ENCODE measurements at regions not wholly inside any gene's neighbourhood (a gene's known extent, or its start where the extent isn't known, plus 50 kb on each side); places are given as distances from the start of the nearest gene placed in this dataset.

- Histone ChIP-seq H3K4me2 (ENCODE audit: low read length) (no peak overlapping the region), H3K36me3 (ENCODE audit: control insufficient read depth, insufficient read depth, low read length) (no peaks in the 10 kb centered on the region), H3K4me1 (no peaks in the 10 kb centered on the region), H3K9me3 (ENCODE audit: control insufficient read depth, low read length) (no peaks in the 10 kb centered on the region), H3K79me2 (no peaks in the 10 kb centered on the region), H2AFZ (no peak overlapping the region), H3K9ac (no peak overlapping the region), H3K27me3 (ENCODE audit: control insufficient read depth, insufficient read depth, low read length) (no peaks in the 10 kb centered on the region), H3K27ac (no peak overlapping the region), H3K4me3 (ENCODE audit: low read depth, low read length) (no peak overlapping the region)
- no peak for TF ChIP-seq CTCF (IDR thresholded peaks at IDR 0.05)
Observed at GRCh38 chr10:76666891-76667290, 970.7 kb downstream of the KCNMA1 start.

GRCh38 chr10:76665029-76665428, 972.6 kb downstream of the KCNMA1 start:
- H2AFZ ChIP-seq, result no peak overlapping the region
- no peaks in the 10 kb centered on the region for H3K79me2 ChIP-seq
- no peaks in the 10 kb centered on the region for H3K9me3 ChIP-seq (ENCODE audit: control insufficient read depth, low read length)
- no peaks in the 10 kb centered on the region for H3K27me3 ChIP-seq (ENCODE audit: control insufficient read depth, insufficient read depth, low read length)
- no peaks in the 10 kb centered on the region for H3K36me3 ChIP-seq (ENCODE audit: control insufficient read depth, insufficient read depth, low read length)
- H3K27ac ChIP-seq, result no peak overlapping the region
- H3K4me1 ChIP-seq, result no peaks in the 10 kb centered on the region
- H3K4me2 ChIP-seq (ENCODE audit: low read length), result no peak overlapping the region
- no peak for TF ChIP-seq CTCF (IDR thresholded peaks at IDR 0.05)
- no peak overlapping the region for H3K4me3 ChIP-seq (ENCODE audit: low read depth, low read length)
- no peak overlapping the region for H3K9ac ChIP-seq

- no peak overlapping the region for H2AFZ ChIP-seq
- H3K79me2 ChIP-seq, result no peaks in the 10 kb centered on the region
- no peaks in the 10 kb centered on the region for H3K36me3 ChIP-seq (ENCODE audit: control insufficient read depth, insufficient read depth, low read length)
- peaks cover 2% of the 10 kb centered on the region for H3K9me3 ChIP-seq (ENCODE audit: control insufficient read depth, low read length)
- H3K27me3 ChIP-seq (ENCODE audit: control insufficient read depth, insufficient read depth, low read length), result no peaks in the 10 kb centered on the region
- H3K9ac ChIP-seq, result no peak overlapping the region
- no peak overlapping the region for H3K27ac ChIP-seq
- no peaks in the 10 kb centered on the region for H3K4me1 ChIP-seq
- no peak overlapping the region for H3K4me2 ChIP-seq (ENCODE audit: low read length)
- no peak for TF ChIP-seq CTCF (IDR thresholded peaks at IDR 0.05)
- H3K4me3 ChIP-seq (ENCODE audit: low read depth, low read length), result no peak overlapping the region
Observed at GRCh38 chr10:76657337-76658012, 980.1 kb downstream of the KCNMA1 start.

GRCh38 chr10:76651154-76651553, 986.5 kb downstream of the KCNMA1 start:
- H3K9me3 ChIP-seq (ENCODE audit: control insufficient read depth, low read length), result peaks cover 2% of the 10 kb centered on the region
- no peak overlapping the region for H3K9ac ChIP-seq
- TF ChIP-seq CTCF (IDR thresholded peaks at IDR 0.05), result no peak
- H3K4me1 ChIP-seq, result no peaks in the 10 kb centered on the region
- no peaks in the 10 kb centered on the region for H3K36me3 ChIP-seq (ENCODE audit: control insufficient read depth, insufficient read depth, low read length)
- H3K27ac ChIP-seq, result no peak overlapping the region
- H3K79me2 ChIP-seq, result no peaks in the 10 kb centered on the region
- no peak overlapping the region for H3K4me2 ChIP-seq (ENCODE audit: low read length)
- H3K27me3 ChIP-seq (ENCODE audit: control insufficient read depth, insufficient read depth, low read length), result no peaks in the 10 kb centered on the region
- H2AFZ ChIP-seq, result no peak overlapping the region
- no peak overlapping the region for H3K4me3 ChIP-seq (ENCODE audit: low read depth, low read length)

- no peak overlapping the region for H3K9ac ChIP-seq
- no peaks in the 10 kb centered on the region for H3K36me3 ChIP-seq (ENCODE audit: control insufficient read depth, insufficient read depth, low read length)
- no peaks in the 10 kb centered on the region for H3K27me3 ChIP-seq (ENCODE audit: control insufficient read depth, insufficient read depth, low read length)
- no peak overlapping the region for H3K4me2 ChIP-seq (ENCODE audit: low read length)
- no peak for TF ChIP-seq CTCF (IDR thresholded peaks at IDR 0.05)
- H3K4me1 ChIP-seq, result no peaks in the 10 kb centered on the region
- peaks cover 2% of the 10 kb centered on the region for H3K9me3 ChIP-seq (ENCODE audit: control insufficient read depth, low read length)
- H3K27ac ChIP-seq, result no peak overlapping the region
- H2AFZ ChIP-seq, result no peak overlapping the region
- H3K4me3 ChIP-seq (ENCODE audit: low read depth, low read length), result no peak overlapping the region
- H3K79me2 ChIP-seq, result no peaks in the 10 kb centered on the region
Observed at GRCh38 chr10:76649723-76650127, 987.9 kb downstream of the KCNMA1 start.

Measured in parathyroid adenoma (tissue), 2 donors.